SK-N-MC (cell line): ENCODE measurements at regions not wholly inside any gene's neighbourhood (a gene's known extent, or its start where the extent isn't known, plus 50 kb on each side); places are given as distances from the start of the nearest gene placed in this dataset.

Experiments used
- EZH2 ChIP-seq: fragments of 200-600 bp; sonication (generic); IDR thresholded peaks from one replicate; pipeline ENCODE4 v1.6.1; 2017; ENCODE audit warnings: antibody characterized with exemption
- POLR2AphosphoS5 ChIP-seq: IDR thresholded peaks from 2 replicates; pipeline ENCODE4 v1.6.1; 2012; ENCODE audit warnings: mild to moderate bottlenecking, low read depth, low read length, borderline replicate concordance

GRCh38 chr4:103948244-103949018 lies 228.6 kb upstream of the TACR3 start:
- no peak for TF ChIP-seq EZH2
- TF ChIP-seq POLR2AphosphoS5, result no peak
